ENCODE measurements at regions not wholly inside any gene's neighbourhood (a gene's known extent, or its start where the extent isn't known, plus 50 kb on each side); places are given as distances from the start of the nearest gene placed in this dataset.

GRCh38 chr4:135739354-135739753 is 1537.8 kb upstream of the PABPC4L start:
- TF ChIP-seq CTCF (conservative IDR thresholded peaks at IDR 0.05 in 1 of 2, IDR thresholded peaks at IDR 0.05 in 1 of 2; ENCODE audit: low read depth in 1 of 2, low read length in 2 of 2) (no peak), EZH2 (IDR thresholded peaks at IDR 0.05; ENCODE audit: low read length, missing control alignments) (no peak)

Data from fibroblast of lung (primary cell).